Gastroesophageal sphincter (tissue), 3 donors: ENCODE measurements at regions not wholly inside any gene's neighbourhood (a gene's known extent, or its start where the extent isn't known, plus 50 kb on each side); places are given as distances from the start of the nearest gene placed in this dataset.

Experiments
- CTCF ChIP-seq, 4 experiments: fragments of 200-600 bp in 2 of 4; fragments of 450-650 bp in 2 of 4; sonication (generic) in 1 of 4; IDR thresholded peaks; one replicate each; pipeline ENCODE4 v1.5.1; 2017 to 2019; ENCODE audit warnings: antibody characterized with exemption in 4 of 4, mild to moderate bottlenecking in 2 of 4, moderate library complexity in 2 of 4
- EP300 ChIP-seq: sonication (generic); formaldehyde crosslinking; IDR thresholded peaks from one replicate; pipeline ENCODE4 v1.6.1; 2017; ENCODE audit warnings: antibody characterized with exemption, mild to moderate bottlenecking
- POLR2AphosphoS5 ChIP-seq: sonication (generic); formaldehyde crosslinking; IDR thresholded peaks from one replicate; pipeline ENCODE4 v1.6.1; 2017; ENCODE audit warnings: antibody characterized with exemption

GRCh38 chr2:149715005-149715592, 127.5 kb upstream of the MMADHC start:
- TF ChIP-seq CTCF (IDR thresholded peaks at IDR 0.05) (peak in 2 of 4 experiments; percentile 16 to 45), EP300 (no peak), POLR2AphosphoS5 (no peak)
